ENCODE measurements at regions not wholly inside any gene's neighbourhood (a gene's known extent, or its start where the extent isn't known, plus 50 kb on each side); places are given as distances from the start of the nearest gene placed in this dataset.

DNA sequence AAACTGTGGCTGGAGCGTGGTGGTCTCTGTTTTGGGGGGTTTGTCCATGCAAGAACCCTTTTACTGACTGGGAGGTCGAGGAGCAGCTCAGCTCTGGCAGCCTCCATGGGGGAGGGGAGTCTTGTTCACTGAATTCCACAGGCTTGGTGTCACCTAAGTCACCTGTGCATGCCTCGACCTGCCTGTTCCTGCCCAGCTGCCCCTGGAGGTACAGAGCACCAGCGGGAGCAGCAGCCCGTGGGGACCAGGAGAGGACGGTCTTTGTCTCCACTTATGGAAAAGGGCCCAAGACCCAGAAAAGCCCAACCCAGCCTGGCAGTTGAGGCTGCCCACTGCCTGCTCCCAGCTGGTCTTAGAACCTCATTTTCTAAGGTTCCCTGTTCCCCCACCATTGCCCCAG, 168.7 kb upstream of the AGAP1 start:
- CTCF ChIA-PET: interaction anchor here (0.6 kb wide), 1 partner anchor 40 kb away, joined by 3 read pairs; no protein-coding TSS in a partner anchor
- TF ChIP-seq ZBTB48 (tag by site-specific recombination; IDR thresholded peaks at IDR 0.05): no peak
- TF ChIP-seq ZNF391 (tag by site-specific recombination; IDR thresholded peaks at IDR 0.05; ENCODE audit: borderline replicate concordance, low read depth): no peak
- no peak for TF ChIP-seq ZNF23 (tag by site-specific recombination; IDR thresholded peaks at IDR 0.05; ENCODE audit: borderline replicate concordance)
- TF ChIP-seq ZFP69B (tag by site-specific recombination; IDR thresholded peaks at IDR 0.05): no peak
- TF ChIP-seq ZNF670 (tag by site-specific recombination; IDR thresholded peaks at IDR 0.05; ENCODE audit: low read depth): no peak
- TF ChIP-seq ZNF184 (tag by site-specific recombination; IDR thresholded peaks at IDR 0.05): no peak
- no peak for TF ChIP-seq TRIM28 (IDR thresholded peaks at IDR 0.05; ENCODE audit: borderline replicate concordance, low read length)
- TF ChIP-seq, protein P1, sequence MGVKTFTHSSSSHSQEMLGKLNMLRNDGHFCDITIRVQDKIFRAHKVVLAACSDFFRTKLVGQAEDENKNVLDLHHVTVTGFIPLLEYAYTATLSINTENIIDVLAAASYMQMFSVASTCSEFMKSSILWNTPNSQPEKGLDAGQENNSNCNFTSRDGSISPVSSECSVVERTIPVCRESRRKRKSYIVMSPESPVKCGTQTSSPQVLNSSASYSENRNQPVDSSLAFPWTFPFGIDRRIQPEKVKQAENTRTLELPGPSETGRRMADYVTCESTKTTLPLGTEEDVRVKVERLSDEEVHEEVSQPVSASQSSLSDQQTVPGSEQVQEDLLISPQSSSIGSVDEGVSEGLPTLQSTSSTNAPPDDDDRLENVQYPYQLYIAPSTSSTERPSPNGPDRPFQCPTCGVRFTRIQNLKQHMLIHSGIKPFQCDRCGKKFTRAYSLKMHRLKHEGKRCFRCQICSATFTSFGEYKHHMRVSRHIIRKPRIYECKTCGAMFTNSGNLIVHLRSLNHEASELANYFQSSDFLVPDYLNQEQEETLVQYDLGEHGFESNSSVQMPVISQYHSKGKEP (tag by site-specific recombination; IDR thresholded peaks at IDR 0.05): no peak
- TF ChIP-seq ZNF514 (tag by site-specific recombination; IDR thresholded peaks at IDR 0.05): no peak
- TF ChIP-seq, protein P2, sequence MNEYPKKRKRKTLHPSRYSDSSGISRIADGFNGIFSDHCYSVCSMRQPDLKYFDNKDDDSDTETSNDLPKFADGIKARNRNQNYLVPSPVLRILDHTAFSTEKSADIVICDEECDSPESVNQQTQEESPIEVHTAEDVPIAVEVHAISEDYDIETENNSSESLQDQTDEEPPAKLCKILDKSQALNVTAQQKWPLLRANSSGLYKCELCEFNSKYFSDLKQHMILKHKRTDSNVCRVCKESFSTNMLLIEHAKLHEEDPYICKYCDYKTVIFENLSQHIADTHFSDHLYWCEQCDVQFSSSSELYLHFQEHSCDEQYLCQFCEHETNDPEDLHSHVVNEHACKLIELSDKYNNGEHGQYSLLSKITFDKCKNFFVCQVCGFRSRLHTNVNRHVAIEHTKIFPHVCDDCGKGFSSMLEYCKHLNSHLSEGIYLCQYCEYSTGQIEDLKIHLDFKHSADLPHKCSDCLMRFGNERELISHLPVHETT (tag by site-specific recombination; IDR thresholded peaks at IDR 0.05): no peak
- no peak for TF ChIP-seq ZNF239 (tag by site-specific recombination; IDR thresholded peaks at IDR 0.05)
- Histone ChIP-seq H3K4me3 (ENCODE audit: low read depth, low read length) (no peak overlapping the region), H3K4me1 (ENCODE audit: control insufficient read depth, insufficient read depth, low read length) (no peaks in the 10 kb centered on the region), H3K9me3 (ENCODE audit: control insufficient read depth, insufficient read depth, low read depth, low read length) (no peaks in the 10 kb centered on the region), H3K27ac (ENCODE audit: extremely low read depth, low read depth, low read length) (no peak overlapping the region), H3K36me3 (ENCODE audit: control insufficient read depth in 2 of 2, insufficient read depth in 1 of 2, low read length in 2 of 2) (no peaks in the 10 kb centered on the region)
- POLR2A ChIA-PET: no interaction called here

DNA sequence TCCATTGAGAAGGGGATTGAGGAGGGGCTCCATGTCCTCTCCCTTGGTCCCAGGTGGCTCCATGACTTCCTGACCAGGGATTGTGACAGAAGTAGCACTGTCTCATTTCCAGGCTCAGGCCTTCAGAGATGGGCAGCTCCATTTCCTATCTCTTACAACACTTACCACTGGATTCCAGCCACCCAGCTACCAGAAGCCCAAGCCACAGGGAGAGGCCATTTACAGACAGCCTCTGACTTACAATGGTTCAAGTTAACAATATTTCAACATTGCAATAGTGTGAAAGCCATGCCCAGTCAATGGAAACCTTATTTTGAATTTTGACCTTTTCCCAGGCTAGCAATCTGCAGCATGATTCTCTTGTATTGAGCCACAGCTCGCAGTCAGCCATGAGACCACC, 164.9 kb upstream of the AGAP1 start:
- no peaks in the 10 kb centered on the region for H3K36me3 ChIP-seq (ENCODE audit: control insufficient read depth in 2 of 2, insufficient read depth in 1 of 2, low read length in 2 of 2)
- peaks cover 4% of the 10 kb centered on the region for H3K4me1 ChIP-seq (ENCODE audit: control insufficient read depth, insufficient read depth, low read length)
- TF ChIP-seq, protein P3, sequence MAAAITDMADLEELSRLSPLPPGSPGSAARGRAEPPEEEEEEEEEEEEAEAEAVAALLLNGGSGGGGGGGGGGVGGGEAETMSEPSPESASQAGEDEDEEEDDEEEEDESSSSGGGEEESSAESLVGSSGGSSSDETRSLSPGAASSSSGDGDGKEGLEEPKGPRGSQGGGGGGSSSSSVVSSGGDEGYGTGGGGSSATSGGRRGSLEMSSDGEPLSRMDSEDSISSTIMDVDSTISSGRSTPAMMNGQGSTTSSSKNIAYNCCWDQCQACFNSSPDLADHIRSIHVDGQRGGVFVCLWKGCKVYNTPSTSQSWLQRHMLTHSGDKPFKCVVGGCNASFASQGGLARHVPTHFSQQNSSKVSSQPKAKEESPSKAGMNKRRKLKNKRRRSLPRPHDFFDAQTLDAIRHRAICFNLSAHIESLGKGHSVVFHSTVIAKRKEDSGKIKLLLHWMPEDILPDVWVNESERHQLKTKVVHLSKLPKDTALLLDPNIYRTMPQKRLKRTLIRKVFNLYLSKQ (tag by site-specific recombination; IDR thresholded peaks at IDR 0.05; ENCODE audit: borderline replicate concordance): no peak
- no peak for TF ChIP-seq ZNF670 (tag by site-specific recombination; IDR thresholded peaks at IDR 0.05; ENCODE audit: low read depth)
- TF ChIP-seq MZF1 (tag by site-specific recombination; IDR thresholded peaks at IDR 0.05; ENCODE audit: borderline replicate concordance): no peak
- TF ChIP-seq ZNF510 (tag by site-specific recombination; IDR thresholded peaks at IDR 0.05; ENCODE audit: insufficient replicate concordance): no peak
- TF ChIP-seq ZBTB21 (tag by site-specific recombination; IDR thresholded peaks at IDR 0.05): no peak
- TF ChIP-seq ZNF2 (tag by site-specific recombination; IDR thresholded peaks at IDR 0.05): no peak
- TF ChIP-seq, protein P4, sequence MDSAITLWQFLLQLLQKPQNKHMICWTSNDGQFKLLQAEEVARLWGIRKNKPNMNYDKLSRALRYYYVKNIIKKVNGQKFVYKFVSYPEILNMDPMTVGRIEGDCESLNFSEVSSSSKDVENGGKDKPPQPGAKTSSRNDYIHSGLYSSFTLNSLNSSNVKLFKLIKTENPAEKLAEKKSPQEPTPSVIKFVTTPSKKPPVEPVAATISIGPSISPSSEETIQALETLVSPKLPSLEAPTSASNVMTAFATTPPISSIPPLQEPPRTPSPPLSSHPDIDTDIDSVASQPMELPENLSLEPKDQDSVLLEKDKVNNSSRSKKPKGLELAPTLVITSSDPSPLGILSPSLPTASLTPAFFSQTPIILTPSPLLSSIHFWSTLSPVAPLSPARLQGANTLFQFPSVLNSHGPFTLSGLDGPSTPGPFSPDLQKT (IDR thresholded peaks at IDR 0.05; ENCODE audit: borderline replicate concordance, low read depth, low read length): no peak
- H3K4me3 ChIP-seq (ENCODE audit: low read depth, low read length): no peak overlapping the region
- CTCF ChIA-PET: no interaction called here
- POLR2A ChIA-PET: no interaction called here
- H3K27ac ChIP-seq (ENCODE audit: extremely low read depth, low read depth, low read length): no peak overlapping the region
- H3K9me3 ChIP-seq (ENCODE audit: control insufficient read depth, insufficient read depth, low read depth, low read length): no peaks in the 10 kb centered on the region

Measured in HEK293 (cell line).